ENCODE measurements at regions not wholly inside any gene's neighbourhood (a gene's known extent, or its start where the extent isn't known, plus 50 kb on each side); places are given as distances from the start of the nearest gene placed in this dataset.

GRCh38 chr2:42923580-42924417 is 131.4 kb upstream of the HAAO start:
- TF ChIP-seq, protein P1, sequence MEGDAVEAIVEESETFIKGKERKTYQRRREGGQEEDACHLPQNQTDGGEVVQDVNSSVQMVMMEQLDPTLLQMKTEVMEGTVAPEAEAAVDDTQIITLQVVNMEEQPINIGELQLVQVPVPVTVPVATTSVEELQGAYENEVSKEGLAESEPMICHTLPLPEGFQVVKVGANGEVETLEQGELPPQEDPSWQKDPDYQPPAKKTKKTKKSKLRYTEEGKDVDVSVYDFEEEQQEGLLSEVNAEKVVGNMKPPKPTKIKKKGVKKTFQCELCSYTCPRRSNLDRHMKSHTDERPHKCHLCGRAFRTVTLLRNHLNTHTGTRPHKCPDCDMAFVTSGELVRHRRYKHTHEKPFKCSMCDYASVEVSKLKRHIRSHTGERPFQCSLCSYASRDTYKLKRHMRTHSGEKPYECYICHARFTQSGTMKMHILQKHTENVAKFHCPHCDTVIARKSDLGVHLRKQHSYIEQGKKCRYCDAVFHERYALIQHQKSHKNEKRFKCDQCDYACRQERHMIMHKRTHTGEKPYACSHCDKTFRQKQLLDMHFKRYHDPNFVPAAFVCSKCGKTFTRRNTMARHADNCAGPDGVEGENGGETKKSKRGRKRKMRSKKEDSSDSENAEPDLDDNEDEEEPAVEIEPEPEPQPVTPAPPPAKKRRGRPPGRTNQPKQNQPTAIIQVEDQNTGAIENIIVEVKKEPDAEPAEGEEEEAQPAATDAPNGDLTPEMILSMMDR (IDR thresholded peaks at IDR 0.05; ENCODE audit: control extremely low read depth, extremely low read depth), result no peak
- 62 to 69% methylated on average over 5 of the region's 5 CpGs for WGBS, 2 donors
- Histone ChIP-seq H3K9me3 (ENCODE audit: control insufficient read depth in 4 of 4, insufficient read depth in 3 of 4, low read length in 3 of 4) (peaks cover 0 to 2% (median 0%) of the 10 kb centered on the region in 4 donors), H3K27me3 (ENCODE audit: control insufficient read depth in 3 of 3, insufficient read depth in 3 of 3, low read length in 2 of 3) (no peaks in the 10 kb centered on the region), H3K36me3 (ENCODE audit: control insufficient read depth in 4 of 4, insufficient read depth in 4 of 4, low read length in 4 of 4) (no peaks in the 10 kb centered on the region), H3K4me3 (no peak overlapping the region), H3K4me1 (ENCODE audit: control insufficient read depth in 5 of 5, insufficient read depth in 5 of 5, low read length in 5 of 5) (peaks cover 8 to 53% (median 48%) of the 10 kb centered on the region in 5 donors), H3K27ac (ENCODE audit: low read depth in 1 of 2, low read length in 1 of 2) (peak overlapping the region; percentile 83), H3K9ac (ENCODE audit: insufficient read depth in 1 of 2, low read length in 2 of 2) (peak overlapping the region in 1 of 2 donors; percentile 16)
- DNase-seq, result no peak
- no peak for ATAC-seq (ENCODE audit: insufficient read depth, low FRiP score)

DNA sequence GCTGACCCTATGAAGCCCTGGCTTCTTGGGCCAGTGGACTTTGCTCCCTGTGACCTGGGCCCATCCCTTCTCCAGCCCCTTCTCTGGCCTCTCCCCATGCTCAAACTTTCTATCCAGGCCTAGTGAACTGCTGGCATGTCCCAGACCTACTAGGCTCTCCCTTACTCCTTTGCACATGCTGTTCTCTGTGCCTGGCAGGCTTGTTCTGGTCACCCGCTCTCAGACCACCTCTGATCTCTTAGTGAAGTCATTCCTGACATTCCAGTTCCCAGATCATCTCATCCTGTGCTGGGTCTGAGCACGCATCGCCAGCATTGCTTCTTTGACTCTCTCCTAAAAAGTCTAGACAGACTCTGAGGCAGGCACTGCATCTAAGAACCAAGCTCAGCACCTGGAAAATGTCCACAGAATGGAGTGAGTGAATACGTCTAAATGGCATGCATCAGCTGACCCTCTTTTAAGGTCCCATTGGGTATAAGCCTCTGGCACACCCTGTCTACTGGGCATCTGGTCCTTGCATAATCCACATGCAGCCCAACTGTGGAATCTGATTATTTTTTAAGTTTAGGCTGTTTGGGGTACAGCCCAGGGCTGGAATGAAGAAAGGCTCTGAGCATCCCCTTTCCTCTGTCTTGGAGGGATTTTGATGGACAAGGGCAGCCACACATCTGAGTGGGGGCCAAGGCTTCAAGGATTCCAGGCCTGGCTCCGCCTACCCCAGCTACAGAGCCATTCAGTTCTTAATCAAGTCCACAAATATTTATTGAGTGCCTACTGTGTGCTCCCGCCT is 130.6 kb upstream of the HAAO start:
- Histone ChIP-seq H3K27ac (ENCODE audit: low read depth in 1 of 2, low read length in 1 of 2) (peak overlapping the region in 1 of 2 donors; percentile 83), H3K9me3 (ENCODE audit: control insufficient read depth in 4 of 4, insufficient read depth in 3 of 4, low read length in 3 of 4) (peaks cover 0 to 2% (median 0%) of the 10 kb centered on the region in 4 donors), H3K27me3 (ENCODE audit: control insufficient read depth in 3 of 3, insufficient read depth in 3 of 3, low read length in 2 of 3) (peaks cover 0 to 2% (median 0%) of the 10 kb centered on the region in 3 donors), H3K9ac (ENCODE audit: insufficient read depth in 1 of 2, low read length in 2 of 2) (no peak overlapping the region), H3K36me3 (ENCODE audit: control insufficient read depth in 4 of 4, insufficient read depth in 4 of 4, low read length in 4 of 4) (no peaks in the 10 kb centered on the region), H3K4me3 (no peak overlapping the region), H3K4me1 (ENCODE audit: control insufficient read depth in 5 of 5, insufficient read depth in 5 of 5, low read length in 5 of 5) (peaks cover 8 to 47% (median 46%) of the 10 kb centered on the region in 5 donors)
- WGBS, 2 donors, result 81 to 87% methylated on average over 6 of the region's 6 CpGs
- TF ChIP-seq, protein P1 (IDR thresholded peaks at IDR 0.05; ENCODE audit: control extremely low read depth, extremely low read depth), result no peak
- ATAC-seq (ENCODE audit: insufficient read depth, low FRiP score) (no peak), DNase-seq (no peak)

GRCh38 chr2:42922293-42922692 is 129.9 kb upstream of the HAAO start:
- no peaks in the 10 kb centered on the region for H3K36me3 ChIP-seq (ENCODE audit: control insufficient read depth in 4 of 4, insufficient read depth in 4 of 4, low read length in 4 of 4)
- H3K27ac ChIP-seq (ENCODE audit: low read depth in 1 of 2, low read length in 1 of 2), result peak overlapping the region in 1 of 2 donors; percentile 83
- H3K9me3 ChIP-seq (ENCODE audit: control insufficient read depth in 4 of 4, insufficient read depth in 3 of 4, low read length in 3 of 4), result peaks cover 0 to 2% (median 0%) of the 10 kb centered on the region in 4 donors
- DNase-seq (no peak), ATAC-seq (ENCODE audit: insufficient read depth, low FRiP score) (no peak)
- 88 to 91% methylated on average over 2 of the region's 2 CpGs for WGBS, 2 donors
- no peak overlapping the region for H3K4me3 ChIP-seq
- H3K4me1 ChIP-seq (ENCODE audit: control insufficient read depth in 5 of 5, insufficient read depth in 5 of 5, low read length in 5 of 5), result peaks cover 8 to 46% (median 43%) of the 10 kb centered on the region in 5 donors
- H3K9ac ChIP-seq (ENCODE audit: insufficient read depth in 1 of 2, low read length in 2 of 2), result no peak overlapping the region
- H3K27me3 ChIP-seq (ENCODE audit: control insufficient read depth in 3 of 3, insufficient read depth in 3 of 3, low read length in 2 of 3), result peaks cover 0 to 8% (median 0%) of the 10 kb centered on the region in 3 donors
- TF ChIP-seq, protein P1 (IDR thresholded peaks at IDR 0.05; ENCODE audit: control extremely low read depth, extremely low read depth), result no peak
